C4-2B (cell line): ENCODE measurements at regions not wholly inside any gene's neighbourhood (a gene's known extent, or its start where the extent isn't known, plus 50 kb on each side); places are given as distances from the start of the nearest gene placed in this dataset.
"Not testable (repeated sequence)": the region's sequence is repeated elsewhere in the genome, so short reads cannot be mapped to it uniquely, and the experiment has no call there.

ENCODE experiments used
- CTCF ChIP-seq: fragments of 450-650 bp; conservative IDR thresholded peaks from 2 replicates; pipeline ENCODE4 v1.5.1; 2017; ENCODE audit warnings: mild to moderate bottlenecking
- ZFX ChIP-seq: fragments of 450-650 bp; IDR thresholded peaks from 2 replicates; pipeline ENCODE4 v1.6.1; 2017

DNA sequence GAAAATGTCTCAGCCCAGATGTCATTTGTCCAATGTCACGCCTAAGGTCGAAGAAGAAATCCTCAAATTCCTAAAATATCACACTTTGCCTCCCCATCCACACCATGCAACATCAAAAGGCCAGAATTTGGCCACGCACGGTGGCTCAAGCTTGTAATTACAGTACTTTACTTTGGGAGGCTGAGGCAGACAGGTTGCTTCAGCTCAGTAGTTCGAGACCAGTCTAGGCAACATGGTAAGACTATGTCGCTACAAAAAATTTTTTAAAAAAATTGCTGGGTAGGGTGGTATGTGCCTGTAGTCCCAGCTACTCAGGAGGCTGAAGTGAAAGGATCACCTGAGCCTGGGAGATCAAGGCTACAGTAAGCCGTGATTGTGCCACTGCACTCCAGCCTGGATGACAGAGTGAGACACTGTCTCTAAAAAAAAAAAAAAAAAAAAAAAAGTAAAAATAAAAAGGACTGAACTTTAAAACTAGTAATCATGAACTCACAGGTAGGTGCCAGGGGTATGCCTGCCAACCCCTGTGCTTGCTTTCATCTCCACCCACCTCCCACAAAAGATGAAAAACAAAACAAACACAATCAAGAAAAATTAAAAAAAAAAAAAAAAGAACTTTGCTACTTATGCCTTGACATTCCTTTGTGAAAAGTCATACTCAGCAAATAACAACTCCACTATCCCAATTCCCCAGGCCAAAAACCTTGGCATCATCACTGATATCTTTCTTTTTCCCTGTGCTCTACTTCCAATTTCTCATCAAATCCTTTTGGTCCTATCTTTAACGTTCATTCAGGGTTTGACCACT, 81.3 kb downstream of the SYT15 start:
- TF ChIP-seq CTCF, ZFX: not testable (repeated sequence)
